ENCODE measurements at regions not wholly inside any gene's neighbourhood (a gene's known extent, or its start where the extent isn't known, plus 50 kb on each side); places are given as distances from the start of the nearest gene placed in this dataset.

DNA sequence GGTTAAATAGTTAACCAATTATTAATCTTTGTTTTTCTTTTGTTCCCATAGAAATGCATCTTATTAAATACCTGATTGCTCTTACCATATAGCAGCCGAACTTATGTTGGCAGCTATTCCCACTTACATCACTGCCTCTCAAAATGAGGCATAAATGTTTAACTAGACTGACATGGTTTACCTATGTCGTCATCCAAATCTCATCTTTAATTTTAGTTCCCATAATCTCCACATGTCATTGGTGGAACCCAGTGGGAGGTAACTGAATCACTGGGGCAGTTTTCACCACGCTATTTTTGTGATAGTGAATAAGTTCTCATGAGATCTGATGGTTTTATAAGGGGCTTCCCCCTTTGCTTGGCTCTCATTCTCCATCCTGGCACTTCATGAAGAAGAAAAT is 499.2 kb upstream of the ATP2B1 start:
- no peak overlapping the region for H3K9ac ChIP-seq (ENCODE audit: low read length)
- H3K36me3 ChIP-seq (replicated peaks; ENCODE audit: low read depth, low read length), result no peaks in the 10 kb centered on the region
- H4K20me1 ChIP-seq (ENCODE audit: insufficient read depth, low read length), result no peaks in the 10 kb centered on the region
- no peak overlapping the region for H3K4me2 ChIP-seq (ENCODE audit: low read length)
- no peaks in the 10 kb centered on the region for H3K9me3 ChIP-seq (ENCODE audit: insufficient read depth, low read length)
- H3K27me3 ChIP-seq (ENCODE audit: low read depth, low read length), result no peaks in the 10 kb centered on the region
- no peak overlapping the region for H3K27ac ChIP-seq (ENCODE audit: low read length)
- H3K4me1 ChIP-seq (ENCODE audit: low read length), result no peaks in the 10 kb centered on the region
- TF ChIP-seq, protein P1, sequence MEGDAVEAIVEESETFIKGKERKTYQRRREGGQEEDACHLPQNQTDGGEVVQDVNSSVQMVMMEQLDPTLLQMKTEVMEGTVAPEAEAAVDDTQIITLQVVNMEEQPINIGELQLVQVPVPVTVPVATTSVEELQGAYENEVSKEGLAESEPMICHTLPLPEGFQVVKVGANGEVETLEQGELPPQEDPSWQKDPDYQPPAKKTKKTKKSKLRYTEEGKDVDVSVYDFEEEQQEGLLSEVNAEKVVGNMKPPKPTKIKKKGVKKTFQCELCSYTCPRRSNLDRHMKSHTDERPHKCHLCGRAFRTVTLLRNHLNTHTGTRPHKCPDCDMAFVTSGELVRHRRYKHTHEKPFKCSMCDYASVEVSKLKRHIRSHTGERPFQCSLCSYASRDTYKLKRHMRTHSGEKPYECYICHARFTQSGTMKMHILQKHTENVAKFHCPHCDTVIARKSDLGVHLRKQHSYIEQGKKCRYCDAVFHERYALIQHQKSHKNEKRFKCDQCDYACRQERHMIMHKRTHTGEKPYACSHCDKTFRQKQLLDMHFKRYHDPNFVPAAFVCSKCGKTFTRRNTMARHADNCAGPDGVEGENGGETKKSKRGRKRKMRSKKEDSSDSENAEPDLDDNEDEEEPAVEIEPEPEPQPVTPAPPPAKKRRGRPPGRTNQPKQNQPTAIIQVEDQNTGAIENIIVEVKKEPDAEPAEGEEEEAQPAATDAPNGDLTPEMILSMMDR (IDR thresholded peaks at IDR 0.05; ENCODE audit: low read depth, low read length), result no peak
- no peak for TF ChIP-seq EZH2phosphoT487 (IDR thresholded peaks at IDR 0.05; ENCODE audit: low read depth)
- H3K79me2 ChIP-seq (ENCODE audit: low read length), result no peaks in the 10 kb centered on the region
- H3K4me3 ChIP-seq (ENCODE audit: low read length), result no peak overlapping the region
- no peak overlapping the region for H2AFZ ChIP-seq (ENCODE audit: low read depth, low read length)

DNA sequence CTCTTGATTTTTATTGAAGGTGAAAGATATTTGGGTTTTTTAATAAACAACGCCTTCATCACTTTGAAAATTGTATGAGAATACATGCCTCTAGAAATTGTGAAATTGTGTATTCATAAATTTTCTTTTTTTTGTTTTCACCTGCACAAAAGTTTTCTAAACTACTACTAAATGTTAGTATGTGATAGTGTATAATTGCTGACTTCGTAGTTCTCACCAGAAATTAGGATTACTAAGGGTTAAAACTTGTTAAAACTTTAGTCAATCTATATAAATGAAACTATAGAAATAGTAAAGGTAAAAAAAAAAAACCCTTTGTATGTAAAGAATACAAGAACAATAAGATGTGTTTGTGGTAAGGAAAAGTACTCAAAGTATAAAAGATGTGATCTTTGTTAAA is 496.5 kb upstream of the ATP2B1 start:
- H2AFZ ChIP-seq (ENCODE audit: low read depth, low read length), result no peak overlapping the region
- no peak overlapping the region for H3K9ac ChIP-seq (ENCODE audit: low read length)
- no peaks in the 10 kb centered on the region for H3K4me1 ChIP-seq (ENCODE audit: low read length)
- no peaks in the 10 kb centered on the region for H3K27me3 ChIP-seq (ENCODE audit: low read depth, low read length)
- H4K20me1 ChIP-seq (ENCODE audit: insufficient read depth, low read length), result no peaks in the 10 kb centered on the region
- H3K4me3 ChIP-seq (ENCODE audit: low read length), result no peak overlapping the region
- H3K79me2 ChIP-seq (ENCODE audit: low read length), result no peaks in the 10 kb centered on the region
- H3K36me3 ChIP-seq (replicated peaks; ENCODE audit: low read depth, low read length), result no peaks in the 10 kb centered on the region
- no peak for TF ChIP-seq EZH2phosphoT487 (IDR thresholded peaks at IDR 0.05; ENCODE audit: low read depth)
- TF ChIP-seq, protein P1 (IDR thresholded peaks at IDR 0.05; ENCODE audit: low read depth, low read length), result no peak
- H3K27ac ChIP-seq (ENCODE audit: low read length), result no peak overlapping the region
- no peaks in the 10 kb centered on the region for H3K9me3 ChIP-seq (ENCODE audit: insufficient read depth, low read length)
- no peak overlapping the region for H3K4me2 ChIP-seq (ENCODE audit: low read length)

DNA sequence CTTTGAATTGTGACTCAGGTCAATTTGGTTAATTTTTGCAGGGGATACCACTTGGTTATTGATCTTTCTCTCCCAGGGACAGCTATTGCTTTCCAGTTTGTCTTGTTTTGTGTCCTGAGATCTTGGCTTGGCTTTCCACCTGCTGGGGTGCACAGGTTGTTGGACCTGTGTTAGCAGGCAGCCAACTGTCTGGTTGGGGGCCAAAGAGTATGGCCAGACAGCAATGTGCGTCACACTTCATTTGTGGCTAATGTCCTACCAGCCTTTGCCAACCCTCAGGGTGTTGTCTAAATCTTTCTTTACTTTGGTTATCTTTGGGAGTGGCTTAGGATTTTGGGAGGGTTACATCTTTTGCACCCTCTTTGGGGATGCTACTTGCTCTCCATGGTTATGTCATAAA is 494.9 kb upstream of the ATP2B1 start:
- TF ChIP-seq, protein P1 (IDR thresholded peaks at IDR 0.05; ENCODE audit: low read depth, low read length), result no peak
- no peak for TF ChIP-seq EZH2phosphoT487 (IDR thresholded peaks at IDR 0.05; ENCODE audit: low read depth)
- H3K4me2 ChIP-seq (ENCODE audit: low read length), result no peak overlapping the region
- H3K27me3 ChIP-seq (ENCODE audit: low read depth, low read length), result no peaks in the 10 kb centered on the region
- no peaks in the 10 kb centered on the region for H3K79me2 ChIP-seq (ENCODE audit: low read length)
- no peak overlapping the region for H3K4me3 ChIP-seq (ENCODE audit: low read length)
- H4K20me1 ChIP-seq (ENCODE audit: insufficient read depth, low read length), result no peaks in the 10 kb centered on the region
- H3K9me3 ChIP-seq (ENCODE audit: insufficient read depth, low read length), result no peaks in the 10 kb centered on the region
- H3K9ac ChIP-seq (ENCODE audit: low read length), result no peak overlapping the region
- no peaks in the 10 kb centered on the region for H3K36me3 ChIP-seq (replicated peaks; ENCODE audit: low read depth, low read length)
- H2AFZ ChIP-seq (ENCODE audit: low read depth, low read length), result no peak overlapping the region
- no peak overlapping the region for H3K27ac ChIP-seq (ENCODE audit: low read length)
- no peaks in the 10 kb centered on the region for H3K4me1 ChIP-seq (ENCODE audit: low read length)

DNA sequence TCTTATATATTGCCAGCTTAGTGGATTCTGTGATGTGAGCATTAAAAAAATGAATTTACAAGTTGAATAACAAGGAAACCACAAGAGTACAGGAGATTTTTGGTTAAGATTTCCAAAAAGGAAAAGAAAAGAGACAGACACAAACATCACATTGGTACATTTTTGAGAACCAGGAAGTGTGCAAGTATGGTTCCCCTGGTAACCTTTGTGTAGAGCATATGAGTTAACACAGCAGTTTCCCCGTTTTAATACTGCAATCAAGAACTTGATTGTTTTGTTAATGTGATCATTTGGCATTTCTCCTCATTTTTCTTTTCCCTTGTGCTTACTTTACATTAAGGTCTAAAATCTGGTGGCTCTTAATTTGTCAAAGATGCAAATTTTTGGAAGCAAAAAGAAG is 490.4 kb upstream of the ATP2B1 start:
- Histone ChIP-seq H3K79me2 (ENCODE audit: low read length) (no peaks in the 10 kb centered on the region), H3K9me3 (ENCODE audit: insufficient read depth, low read length) (no peaks in the 10 kb centered on the region), H3K4me1 (ENCODE audit: low read length) (no peaks in the 10 kb centered on the region), H3K36me3 (replicated peaks; ENCODE audit: low read depth, low read length) (no peaks in the 10 kb centered on the region), H2AFZ (ENCODE audit: low read depth, low read length) (peak overlapping the region; percentile 66; the same call in 1 of the 2 replicates), H3K9ac (ENCODE audit: low read length) (no peak overlapping the region), H3K4me2 (ENCODE audit: low read length) (no peak overlapping the region), H3K27me3 (ENCODE audit: low read depth, low read length) (no peaks in the 10 kb centered on the region), H3K4me3 (ENCODE audit: low read length) (no peak overlapping the region), H3K27ac (ENCODE audit: low read length) (no peak overlapping the region), H4K20me1 (ENCODE audit: insufficient read depth, low read length) (no peaks in the 10 kb centered on the region)
- no peak for TF ChIP-seq EZH2phosphoT487 (IDR thresholded peaks at IDR 0.05; ENCODE audit: low read depth)
- TF ChIP-seq, protein P1 (IDR thresholded peaks at IDR 0.05; ENCODE audit: low read depth, low read length), result no peak
